Peyer's patch (tissue), 4 donors: ENCODE measurements at regions not wholly inside any gene's neighbourhood (a gene's known extent, or its start where the extent isn't known, plus 50 kb on each side); places are given as distances from the start of the nearest gene placed in this dataset.

ENCODE experiments used
- DNase-seq, 3 donors: peaks; one replicate each; pipeline ENCODE4 v3.0.0-alpha.2; 2017 to 2019
- H3K27ac ChIP-seq, 4 donors: fragments of 200-600 bp; sonication (generic); one replicate each; pipeline ENCODE4 v1.5.1; 2016 to 2019
- H3K27me3 ChIP-seq, 2 donors: fragments of 200-600 bp; sonication (generic); one replicate each; pipeline ENCODE4 v1.5.1; 2019
- H3K36me3 ChIP-seq, 3 donors: fragments of 200-600 bp; sonication (generic); one replicate each; pipeline ENCODE4 v1.5.1; 2016 to 2019
- H3K4me1 ChIP-seq, 4 donors: fragments of 200-600 bp; sonication (generic); one replicate each; pipeline ENCODE4 v1.5.1; 2016 to 2019
- H3K4me3 ChIP-seq, 4 donors: fragments of 200-600 bp; sonication (generic); 1 replicate in 3 of 4; 2 replicates in 1 of 4; pipeline ENCODE4 v1.5.1; 2016 to 2019; ENCODE audit warnings: mild to moderate bottlenecking in 1 of 4
- H3K9me3 ChIP-seq, 4 donors: fragments of 200-600 bp; sonication (generic); one replicate each; pipeline ENCODE4 v1.5.1; 2016 to 2019; ENCODE audit warnings: mild to moderate bottlenecking in 1 of 4
- CTCF ChIP-seq, 6 experiments: fragments of 450-650 bp in 4 of 6; fragments of 200-600 bp in 2 of 6; sonication (generic) in 1 of 6; IDR thresholded peaks; one replicate each; pipeline ENCODE4 v1.5.1; 2017 to 2019; ENCODE audit warnings: antibody characterized with exemption in 6 of 6, mild to moderate bottlenecking in 3 of 6, moderate library complexity in 1 of 6
- POLR2A ChIP-seq, 2 donors: fragments of 450-650 bp; IDR thresholded peaks; one replicate each; pipeline ENCODE4 v1.5.1; 2017; ENCODE audit warnings: antibody characterized with exemption in 2 of 2, mild to moderate bottlenecking in 2 of 2, moderate library complexity in 2 of 2

GRCh38 chr7:156217803-156218202 is 405.5 kb upstream of the SHH start:
- Histone ChIP-seq H3K4me1 (no peaks in the 10 kb centered on the region), H3K9me3 (no peaks in the 10 kb centered on the region), H3K4me3 (no peak overlapping the region), H3K27ac (no peak overlapping the region), H3K36me3 (no peaks in the 10 kb centered on the region), H3K27me3 (no peaks in the 10 kb centered on the region)
- no peak for DNase-seq
- TF ChIP-seq CTCF (IDR thresholded peaks at IDR 0.05) = no peak
- TF ChIP-seq POLR2A (IDR thresholded peaks at IDR 0.05) = no peak

DNA sequence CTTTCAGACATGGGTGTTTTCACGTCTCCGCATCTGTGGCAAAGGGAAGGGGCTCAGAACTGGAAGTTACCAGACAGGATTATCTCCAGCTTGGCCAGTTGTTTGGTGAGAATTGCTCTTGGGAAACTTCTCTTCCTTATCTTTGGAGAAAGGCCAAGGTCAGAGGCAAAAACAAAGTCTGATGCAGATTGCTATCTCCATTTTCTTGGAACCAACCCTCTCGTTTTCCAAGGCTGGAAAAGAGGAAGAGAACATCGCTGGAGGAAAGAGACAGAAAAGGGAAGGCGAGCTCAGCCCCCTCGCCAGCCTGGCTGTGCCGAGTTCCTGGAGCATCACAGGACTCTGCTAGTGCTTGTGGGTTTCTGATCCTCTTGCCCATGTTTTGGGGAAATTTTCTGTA is 396.8 kb upstream of the SHH start:
- H3K9me3 ChIP-seq = no peaks in the 10 kb centered on the region
- DNase-seq = no peak
- no peak overlapping the region for H3K4me3 ChIP-seq
- TF ChIP-seq POLR2A (IDR thresholded peaks at IDR 0.05) (no peak), CTCF (IDR thresholded peaks at IDR 0.05) (no peak)
- no peaks in the 10 kb centered on the region for H3K27me3 ChIP-seq
- no peak overlapping the region for H3K27ac ChIP-seq
- no peaks in the 10 kb centered on the region for H3K36me3 ChIP-seq
- no peaks in the 10 kb centered on the region for H3K4me1 ChIP-seq

GRCh38 chr7:156207306-156207705 is 395.0 kb upstream of the SHH start:
- H3K4me3 ChIP-seq = no peak overlapping the region
- no peaks in the 10 kb centered on the region for H3K4me1 ChIP-seq
- no peaks in the 10 kb centered on the region for H3K27me3 ChIP-seq
- TF ChIP-seq CTCF (IDR thresholded peaks at IDR 0.05) (no peak), POLR2A (IDR thresholded peaks at IDR 0.05) (no peak)
- no peaks in the 10 kb centered on the region for H3K36me3 ChIP-seq
- H3K9me3 ChIP-seq = no peaks in the 10 kb centered on the region
- DNase-seq = no peak
- no peak overlapping the region for H3K27ac ChIP-seq

GRCh38 chr7:156206174-156206573 is 393.9 kb upstream of the SHH start:
- no peak overlapping the region for H3K27ac ChIP-seq
- H3K4me3 ChIP-seq = no peak overlapping the region
- H3K4me1 ChIP-seq = no peaks in the 10 kb centered on the region
- no peaks in the 10 kb centered on the region for H3K27me3 ChIP-seq
- DNase-seq = no peak
- TF ChIP-seq CTCF (IDR thresholded peaks at IDR 0.05) = no peak
- TF ChIP-seq POLR2A (IDR thresholded peaks at IDR 0.05) = no peak
- no peaks in the 10 kb centered on the region for H3K9me3 ChIP-seq
- H3K36me3 ChIP-seq = no peaks in the 10 kb centered on the region

GRCh38 chr7:156204820-156205219 is 392.6 kb upstream of the SHH start:
- H3K36me3 ChIP-seq = no peaks in the 10 kb centered on the region
- DNase-seq = no peak
- no peak overlapping the region for H3K4me3 ChIP-seq
- H3K4me1 ChIP-seq = no peaks in the 10 kb centered on the region
- H3K27me3 ChIP-seq = no peaks in the 10 kb centered on the region
- H3K9me3 ChIP-seq = no peaks in the 10 kb centered on the region
- no peak for TF ChIP-seq POLR2A (IDR thresholded peaks at IDR 0.05)
- TF ChIP-seq CTCF (IDR thresholded peaks at IDR 0.05) = no peak
- no peak overlapping the region for H3K27ac ChIP-seq

- no peak for DNase-seq
- Histone ChIP-seq H3K4me3 (no peak overlapping the region), H3K9me3 (no peaks in the 10 kb centered on the region), H3K27me3 (no peaks in the 10 kb centered on the region), H3K27ac (no peak overlapping the region), H3K36me3 (no peaks in the 10 kb centered on the region), H3K4me1 (no peaks in the 10 kb centered on the region)
- no peak for TF ChIP-seq CTCF (IDR thresholded peaks at IDR 0.05)
- no peak for TF ChIP-seq POLR2A (IDR thresholded peaks at IDR 0.05)
These were observed 391.7 kb upstream of the SHH start for GRCh38 chr7:156203923-156204322.
